Amygdala (tissue), 56 donors: ENCODE measurements at regions not wholly inside any gene's neighbourhood (a gene's known extent, or its start where the extent isn't known, plus 50 kb on each side); places are given as distances from the start of the nearest gene placed in this dataset.
"Not testable (repeated sequence)": the region's sequence is repeated elsewhere in the genome, so short reads cannot be mapped to it uniquely, and the experiment has no call there.

Experiments
- DNase-seq, 56 donors: peaks; one replicate each; lab custom pipeline; 2025; lab: John Stamatoyannopoulos, UW

DNA sequence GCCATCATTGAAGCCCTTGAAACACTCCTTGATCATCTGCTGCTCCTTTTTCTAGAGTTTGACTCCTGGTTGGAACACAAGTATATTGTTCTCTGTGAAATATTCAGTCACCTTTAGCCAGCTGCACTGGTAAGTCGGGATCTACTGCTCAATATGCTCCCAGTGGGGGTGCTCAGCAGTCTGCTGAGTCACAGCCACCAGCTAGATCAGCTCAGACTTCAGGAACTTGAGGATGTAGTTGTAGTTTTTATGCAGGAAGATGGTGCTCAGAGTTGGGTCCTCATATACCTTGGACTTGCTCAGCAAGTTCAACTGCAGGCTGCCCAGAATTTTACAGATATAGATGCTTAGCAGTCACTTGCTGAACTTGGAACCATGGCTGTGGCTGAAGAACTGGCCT, 202.5 kb upstream of the RPL34 start:
- no peak for DNase-seq

DNA sequence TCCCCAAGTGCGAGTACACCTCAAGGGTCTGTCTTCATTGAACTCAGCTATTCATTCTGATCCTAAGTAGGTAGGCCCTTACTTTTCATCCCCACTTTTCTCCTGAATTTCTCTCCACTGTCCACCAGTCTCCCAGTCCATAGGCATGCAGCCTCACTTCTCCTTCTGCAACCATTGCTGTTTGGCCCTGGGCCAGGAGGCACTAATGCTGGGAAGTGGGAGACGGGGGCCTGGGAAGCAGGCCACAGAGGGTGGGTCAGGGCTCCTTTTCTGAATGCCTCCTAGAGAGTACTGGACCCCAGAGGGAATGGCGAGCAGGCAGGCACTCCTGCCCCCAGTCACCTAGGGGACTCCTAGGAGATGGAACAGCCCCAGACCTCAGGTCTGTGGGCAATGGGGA, 203.5 kb upstream of the RPL34 start:
- DNase-seq: no peak

DNA sequence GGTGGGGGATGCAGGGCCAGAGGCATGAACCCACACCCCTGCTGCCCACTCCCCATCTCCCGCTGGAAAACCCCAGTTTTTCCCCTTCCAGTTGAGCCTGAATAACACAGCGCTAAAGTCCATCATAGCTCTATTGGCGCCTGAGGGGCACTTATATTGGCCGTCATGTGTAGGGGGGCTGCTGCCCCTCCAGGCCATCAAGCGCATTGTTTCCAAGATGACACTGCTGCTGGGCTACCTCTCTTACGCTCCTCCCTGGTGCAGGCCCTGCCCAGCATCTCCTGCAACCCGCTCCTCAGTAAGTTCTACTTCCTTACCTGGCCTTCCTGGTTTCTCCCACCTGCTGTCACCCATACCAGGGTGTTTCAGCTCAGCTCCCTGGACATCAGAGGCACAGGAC, 205.0 kb upstream of the RPL34 start:
- no peak for DNase-seq

DNA sequence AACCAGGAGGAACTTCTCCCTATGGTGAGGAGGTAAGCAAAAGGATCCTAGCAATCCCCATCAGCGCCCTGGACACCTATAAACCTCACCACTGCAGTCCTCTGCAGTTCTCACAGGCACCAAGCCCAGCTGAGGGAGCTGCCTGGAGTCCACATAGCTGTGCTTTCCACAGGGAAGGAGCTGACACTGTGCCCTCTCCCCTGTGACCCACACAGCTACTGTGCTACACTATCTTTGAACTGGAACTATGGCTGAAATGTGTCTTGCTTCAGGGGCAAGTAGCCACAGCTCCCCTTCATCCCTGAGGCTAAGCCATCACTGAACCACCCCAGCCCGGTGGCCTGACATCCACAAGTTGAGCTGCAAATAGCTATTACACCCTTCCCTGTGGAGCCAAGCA, 208.5 kb upstream of the RPL34 start:
- DNase-seq: no peak

DNA sequence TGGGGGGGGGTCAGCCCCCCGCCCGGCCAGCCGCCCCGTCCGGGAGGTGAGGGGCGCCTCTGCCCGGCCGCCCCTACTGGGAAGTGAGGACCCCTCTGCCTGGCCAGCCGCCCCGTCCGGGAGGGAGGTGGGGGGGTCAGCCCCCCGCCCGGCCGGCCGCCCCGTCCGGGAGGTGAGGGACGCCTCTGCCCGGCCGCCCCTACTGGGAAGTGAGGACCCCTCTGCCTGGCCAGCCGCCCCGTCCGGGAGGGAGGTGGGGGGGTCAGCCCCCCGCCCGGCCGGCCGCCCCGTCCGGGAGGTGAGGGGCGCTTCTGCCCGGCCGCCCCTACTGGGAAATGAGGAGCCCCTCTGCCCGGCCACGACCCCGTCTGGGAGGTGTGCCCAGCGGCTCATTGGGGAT, 210.7 kb upstream of the RPL34 start:
- not testable (repeated sequence) for DNase-seq

DNA sequence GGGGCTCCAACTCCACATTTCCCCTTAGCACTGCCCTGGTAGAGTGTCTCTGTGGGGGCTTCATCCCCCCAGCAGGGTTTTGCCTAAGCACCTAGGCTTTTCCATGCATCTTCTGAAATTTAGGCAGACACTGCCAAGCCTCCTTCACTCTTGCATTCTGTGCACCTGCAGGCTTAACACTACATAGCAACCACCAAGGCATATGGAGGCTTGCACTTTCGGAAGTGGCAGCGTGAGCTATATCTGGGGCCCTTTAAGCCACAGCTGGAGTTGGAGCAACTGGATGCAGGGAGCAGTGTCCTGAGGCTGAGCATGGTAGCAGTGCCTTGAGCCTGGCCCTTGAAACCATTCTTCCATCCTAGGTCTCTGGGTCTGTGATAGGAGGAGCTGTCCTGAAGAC, 214.8 kb upstream of the RPL34 start:
- no peak for DNase-seq

DNA sequence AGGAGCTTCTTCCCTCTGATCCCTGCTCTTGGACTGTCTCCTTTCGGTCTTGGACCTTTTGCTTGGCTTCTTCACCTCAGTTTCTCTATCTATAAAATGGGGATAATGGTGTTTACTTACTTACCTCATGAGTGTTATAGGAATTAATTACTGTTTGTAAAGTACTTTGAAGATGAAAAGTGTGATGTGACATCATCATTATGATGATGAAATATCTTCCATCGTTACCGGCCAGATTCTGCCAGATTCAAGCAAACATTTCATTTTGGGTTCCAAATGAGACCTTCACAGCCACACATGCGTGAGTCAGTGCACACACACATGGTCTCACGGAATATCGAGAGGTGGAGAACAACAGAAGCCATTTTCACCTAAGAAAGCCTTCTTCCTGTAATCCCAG, 220.1 kb upstream of the RPL34 start:
- no peak for DNase-seq

DNA sequence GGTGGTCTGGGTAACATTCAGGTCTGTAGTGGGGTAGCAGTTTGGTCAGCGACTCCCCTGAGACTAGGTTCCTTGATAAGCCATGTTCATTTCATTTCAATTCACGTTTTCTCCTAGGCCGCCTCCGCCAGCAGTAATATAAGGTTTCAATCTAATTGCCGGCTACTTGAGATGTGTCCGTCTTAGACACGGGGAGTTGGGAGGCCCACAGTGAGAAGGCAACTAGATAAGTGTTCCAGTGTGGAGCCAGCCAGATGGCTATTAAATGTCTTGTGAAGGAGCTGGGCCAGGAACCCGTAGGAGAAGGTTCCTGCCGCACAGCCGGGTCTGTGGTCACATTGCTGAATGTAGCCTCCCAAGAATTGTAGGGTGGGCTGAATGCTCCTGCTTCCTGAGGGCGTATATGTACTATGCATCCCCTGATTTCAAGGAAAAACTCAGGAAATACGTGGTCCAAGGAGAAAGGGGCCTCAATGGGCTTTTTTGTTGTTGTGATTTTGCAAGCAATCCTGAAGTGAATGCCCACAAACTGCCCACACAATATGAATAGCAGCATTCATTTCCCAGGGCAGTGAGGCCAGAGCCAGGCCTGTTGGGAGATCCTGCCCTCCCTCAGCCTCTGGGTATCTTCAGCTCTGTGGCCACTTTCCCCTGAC, 220.6 kb upstream of the RPL34 start:
- DNase-seq: no peak

DNA sequence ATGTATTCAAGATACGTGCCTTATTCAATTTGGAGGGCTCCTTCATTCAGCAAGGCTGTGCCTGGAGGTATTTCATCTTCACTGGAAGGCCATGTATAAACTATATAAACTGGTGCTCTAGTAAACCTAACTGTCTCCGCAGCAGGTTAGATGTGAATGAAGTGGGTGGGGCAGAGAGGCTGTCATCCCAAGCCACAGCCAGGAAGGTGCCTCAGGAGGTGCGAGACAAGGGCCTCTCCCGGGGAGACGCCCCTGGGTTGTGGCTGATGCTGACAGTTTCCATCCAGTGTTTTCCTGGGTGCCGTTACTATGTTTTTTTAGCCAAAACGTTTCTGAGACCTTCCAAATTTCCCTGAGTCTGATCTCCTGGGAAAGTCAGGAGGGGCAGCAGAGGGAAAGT, 221.5 kb upstream of the RPL34 start:
- DNase-seq: no peak

DNA sequence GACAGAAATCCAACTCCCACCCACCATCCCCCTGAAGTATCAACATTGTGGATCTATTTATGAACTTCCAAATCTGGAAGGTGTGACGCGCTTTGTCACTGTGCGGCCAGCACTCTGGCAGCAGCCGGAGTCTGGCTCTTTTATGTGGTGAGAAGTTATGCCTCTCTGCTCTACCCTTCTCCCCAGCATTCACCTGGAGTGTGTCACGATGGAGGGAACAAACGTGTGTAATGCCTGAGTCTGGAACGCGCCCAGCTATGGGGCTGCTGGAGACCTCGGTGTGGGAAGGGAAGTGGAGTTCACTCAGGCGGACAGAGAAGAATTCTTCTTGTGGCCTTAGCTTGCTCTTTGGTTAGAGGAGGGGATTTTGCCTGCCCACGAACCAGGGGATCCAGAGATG, 222.1 kb upstream of the RPL34 start:
- DNase-seq: peak in 1 of 56 donors; percentile 3

DNA sequence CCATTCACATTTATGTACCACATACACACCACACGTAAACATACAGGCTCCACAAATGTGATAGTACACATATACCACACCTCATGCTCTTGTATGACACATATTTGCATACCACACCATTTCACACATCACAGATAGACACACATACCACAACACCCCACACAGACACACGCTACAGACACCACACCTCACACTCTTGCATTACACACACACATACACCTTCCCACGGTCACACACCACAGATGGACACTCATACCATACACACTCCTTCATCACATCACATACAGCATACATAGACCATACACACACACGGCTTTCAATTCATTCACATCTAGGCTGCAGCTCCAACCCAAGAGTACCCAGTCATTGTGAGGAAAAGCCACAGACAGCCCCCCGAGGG, 222.5 kb upstream of the RPL34 start:
- no peak for DNase-seq

DNA sequence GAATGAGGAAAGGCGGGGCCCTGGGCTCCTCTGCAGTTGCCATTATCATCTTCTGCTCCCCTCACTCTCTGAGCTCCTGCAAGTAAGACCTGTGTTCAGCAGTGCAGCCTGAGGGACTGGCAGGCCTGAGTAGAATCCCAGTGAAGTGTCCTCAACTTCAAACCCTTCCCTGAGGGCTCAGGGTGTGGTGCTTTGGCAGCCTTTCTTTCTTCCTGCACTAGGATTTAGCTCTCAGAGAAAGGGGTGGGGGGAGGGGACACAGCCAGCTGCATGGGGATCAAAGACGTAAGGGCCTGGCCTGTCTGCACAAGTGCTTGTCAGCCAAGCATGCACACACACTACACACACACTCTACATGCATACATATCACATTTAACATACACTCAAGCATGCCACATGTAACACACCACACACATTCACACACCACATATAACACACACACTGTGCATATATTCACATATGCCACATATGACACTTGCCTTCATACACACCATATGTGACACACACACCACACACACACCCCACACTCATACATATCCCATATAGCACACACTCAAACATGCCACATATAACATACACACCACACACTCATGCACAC, 223.4 kb upstream of the RPL34 start:
- DNase-seq: no peak

DNA sequence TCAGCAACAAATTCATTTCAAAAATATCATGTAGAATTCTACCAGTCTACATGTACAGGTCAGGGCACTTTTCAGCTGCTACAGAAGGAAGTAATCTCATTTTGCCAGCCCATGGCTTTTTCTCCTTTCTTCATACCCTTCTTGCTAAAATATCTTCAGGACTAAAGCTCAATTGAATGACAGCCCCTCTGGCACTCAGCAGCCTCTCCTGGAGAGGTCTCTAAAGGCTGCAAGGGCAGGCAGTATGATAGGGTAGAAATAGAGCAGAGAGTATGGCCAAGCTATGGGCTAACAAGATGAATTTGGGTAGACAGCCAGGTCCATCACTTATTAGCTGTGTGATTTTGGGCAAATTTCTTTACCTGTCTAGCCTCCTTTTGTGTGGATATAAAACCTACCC, 224.6 kb upstream of the RPL34 start:
- no peak for DNase-seq

DNA sequence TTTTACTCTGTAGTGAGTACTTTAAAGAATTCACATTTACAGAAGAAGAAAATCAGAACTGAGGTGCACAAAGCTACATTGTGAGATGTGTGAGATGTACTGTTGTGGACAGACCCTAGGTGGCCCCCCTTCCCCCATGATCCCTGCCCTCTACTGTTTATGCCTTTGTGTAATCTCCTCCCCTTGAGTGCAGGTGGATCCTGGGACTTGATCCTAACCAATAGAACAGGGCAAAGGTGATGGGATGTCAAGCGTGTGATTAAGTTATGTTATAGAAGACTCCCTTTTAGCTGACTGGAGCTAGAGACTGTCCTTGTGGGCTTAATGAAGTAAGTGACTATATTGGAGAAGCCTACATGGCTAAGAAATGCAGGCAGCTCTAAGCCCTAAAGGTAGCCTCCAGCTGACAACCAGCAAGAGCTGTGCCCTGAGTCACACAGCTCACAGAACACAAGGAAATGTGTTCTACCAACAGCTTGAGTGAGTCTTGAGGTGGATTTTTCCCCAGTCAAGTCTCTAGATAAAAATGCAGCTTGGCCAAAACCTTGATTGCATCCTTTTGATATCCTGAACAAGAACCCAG, 225.2 kb upstream of the LEF1 start:
- DNase-seq: no peak

DNA sequence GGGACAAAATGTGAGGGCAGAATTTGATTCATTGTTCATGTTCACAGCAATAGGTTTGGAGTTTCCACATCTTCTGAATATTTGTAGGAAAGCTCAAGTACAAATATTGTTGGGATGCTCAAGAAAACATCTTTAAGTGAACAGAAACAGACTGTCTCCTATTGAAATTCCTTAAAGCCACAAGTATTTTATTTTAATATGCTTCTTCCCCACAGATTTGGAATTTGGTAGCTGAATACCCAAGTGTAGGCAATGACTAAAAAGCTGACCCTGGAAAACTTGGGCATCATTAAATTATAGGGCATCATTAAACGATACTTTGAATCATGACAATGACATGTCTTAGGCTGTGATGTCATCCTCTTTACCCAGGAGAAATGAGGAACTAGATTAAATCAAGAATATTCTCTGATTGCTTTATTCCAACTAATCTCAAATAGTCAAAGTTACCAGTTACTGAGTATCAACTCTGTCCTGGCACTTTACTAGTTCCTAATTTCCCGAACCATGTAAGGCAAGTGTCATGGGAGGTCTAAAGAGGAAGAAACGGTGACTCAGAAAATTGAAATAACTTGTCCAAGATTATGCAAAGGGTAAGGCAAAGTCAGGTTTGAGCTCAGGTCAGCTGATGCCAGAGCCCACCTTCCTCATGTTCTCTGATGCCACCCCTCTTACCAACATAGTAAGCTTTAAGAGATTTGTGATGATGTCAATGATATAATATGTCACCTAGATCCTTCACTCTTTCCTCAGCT, 223.1 kb upstream of the LEF1 start:
- DNase-seq: no peak

DNA sequence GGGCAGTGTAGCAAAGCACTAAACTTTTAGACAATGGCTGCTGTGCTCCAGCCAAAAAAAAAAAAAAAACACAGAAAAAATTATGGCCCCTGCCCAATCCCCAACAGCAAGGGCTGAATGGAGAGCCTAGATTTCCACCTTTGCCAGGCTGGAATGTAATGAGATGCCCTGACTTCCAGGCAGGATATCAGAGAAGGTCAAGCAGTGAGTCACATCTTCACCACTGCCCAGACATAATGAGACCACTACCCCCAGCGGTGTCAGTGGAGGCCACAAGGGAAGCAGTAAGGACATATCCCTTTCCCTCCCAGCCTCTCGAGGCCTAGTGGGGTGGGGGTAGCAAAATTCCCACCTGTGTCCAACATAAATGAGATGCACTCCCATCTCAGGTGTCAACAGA, 216.3 kb upstream of the LEF1 start:
- DNase-seq: no peak

DNA sequence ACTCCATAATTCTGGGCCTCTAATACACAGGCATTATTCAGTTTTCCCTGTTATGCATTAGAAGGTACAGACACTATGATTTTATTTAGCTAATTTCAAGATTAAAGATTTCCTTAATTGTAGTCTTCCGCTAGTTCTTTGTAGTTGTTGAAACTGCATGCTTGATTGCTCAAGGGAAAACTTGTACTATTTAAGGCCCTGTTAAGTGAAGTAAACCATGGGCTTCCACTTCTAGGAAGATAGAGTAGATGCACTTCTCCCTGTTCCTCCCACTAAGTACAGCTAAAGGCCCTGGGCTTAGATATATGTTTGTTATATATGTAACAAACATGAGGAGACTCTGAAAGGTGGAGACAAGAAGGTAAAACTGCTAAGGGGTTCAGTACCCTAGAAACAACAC, 215.8 kb upstream of the LEF1 start:
- DNase-seq: no peak

DNA sequence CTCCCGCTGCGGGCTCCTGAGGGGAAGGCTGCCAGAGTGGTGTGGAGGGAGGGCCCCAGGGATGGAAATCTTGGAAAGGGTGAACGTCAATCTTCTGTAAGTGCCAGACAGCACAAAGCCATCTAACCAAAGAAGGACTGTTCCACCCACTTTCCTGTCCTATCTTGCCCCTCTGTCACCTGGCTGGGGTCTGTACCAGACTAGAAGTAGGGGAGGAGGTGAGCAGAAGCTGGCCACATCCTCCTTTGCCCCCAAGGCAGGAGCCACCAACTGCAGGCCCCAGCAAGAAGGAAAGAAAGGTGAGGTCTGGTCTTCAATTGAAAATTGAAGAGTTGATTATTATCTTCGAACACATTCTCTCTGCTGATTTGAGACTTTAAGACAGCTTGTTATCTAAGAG, 214.4 kb upstream of the LEF1 start:
- DNase-seq: no peak

DNA sequence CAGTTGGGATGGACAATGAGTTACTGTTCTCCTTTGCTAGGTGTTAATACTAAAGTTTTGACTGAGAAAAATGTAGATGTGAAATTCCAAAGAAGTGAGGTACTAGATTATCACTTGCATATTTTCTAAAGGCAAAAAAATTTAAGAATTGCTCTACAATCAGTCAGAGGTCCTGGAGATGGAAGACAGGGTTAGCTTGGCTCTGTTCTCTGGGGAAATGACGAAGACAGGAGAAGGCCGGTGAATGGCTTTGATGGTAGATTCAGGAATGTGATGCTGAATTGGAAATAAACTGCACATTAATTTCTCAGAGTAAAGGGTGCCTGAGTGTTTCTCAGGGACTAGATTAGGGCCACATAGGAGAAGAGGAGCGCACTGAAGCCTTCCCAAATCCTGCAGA, 214.0 kb upstream of the LEF1 start:
- no peak for DNase-seq

DNA sequence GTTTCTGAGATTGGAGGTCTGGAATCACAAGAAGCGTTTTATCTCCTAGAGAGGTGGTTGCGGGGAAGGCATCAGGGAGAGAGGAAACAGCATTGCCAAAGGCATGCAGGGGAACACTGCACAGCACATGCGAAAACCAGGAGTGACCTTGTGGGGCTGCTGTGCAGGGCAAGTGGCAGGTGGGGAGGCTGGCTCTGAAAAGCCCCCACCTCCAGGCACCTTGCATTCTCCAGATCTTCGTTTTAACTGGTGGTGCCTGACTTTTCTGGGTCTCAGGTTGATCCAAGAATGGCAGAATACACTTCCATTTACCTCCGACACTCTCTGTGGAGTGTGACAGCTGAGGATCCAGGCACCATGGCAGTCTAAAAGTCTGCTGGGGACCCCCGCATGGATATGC, 209.4 kb upstream of the LEF1 start:
- no peak for DNase-seq

DNA sequence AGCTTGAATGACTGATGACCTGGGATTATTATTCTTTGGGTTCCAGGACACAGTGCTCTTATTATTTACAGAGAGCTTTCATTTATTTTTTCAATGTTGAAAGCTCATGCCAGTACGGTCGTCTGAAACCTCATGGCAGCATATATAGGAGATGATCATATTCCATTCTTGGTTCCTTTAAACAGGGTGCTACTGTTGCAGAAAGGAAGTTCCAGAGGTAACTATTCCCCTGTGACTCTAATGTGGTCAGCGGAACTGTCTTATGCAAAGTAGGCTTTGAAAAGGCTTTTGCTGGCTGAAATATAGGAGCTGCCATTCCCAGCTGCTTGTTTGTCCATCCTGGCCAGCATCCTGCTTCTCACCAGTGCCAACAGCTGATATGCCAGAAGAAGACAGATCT, 208.3 kb upstream of the LEF1 start:
- no peak for DNase-seq

DNA sequence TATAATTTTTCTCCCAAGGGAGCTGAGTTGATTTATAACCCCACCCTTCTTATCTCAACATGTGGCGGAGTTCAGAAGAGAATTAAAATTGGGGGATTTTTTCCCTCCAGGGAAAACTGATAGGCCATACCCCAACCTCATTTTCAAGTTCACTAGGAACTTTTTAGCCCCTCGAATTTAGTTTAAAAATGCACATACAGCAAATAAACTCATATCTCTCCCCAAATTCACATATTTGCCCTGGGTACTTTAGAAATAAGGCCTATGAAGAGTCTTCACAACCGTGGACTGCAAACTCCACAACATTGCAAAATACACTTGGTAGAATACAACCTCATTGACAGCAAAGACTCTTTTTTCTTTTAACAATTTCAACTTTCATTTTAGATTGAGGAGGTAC, 206.7 kb upstream of the LEF1 start:
- no peak for DNase-seq
